ENCODE measurements at regions not wholly inside any gene's neighbourhood (a gene's known extent, or its start where the extent isn't known, plus 50 kb on each side); places are given as distances from the start of the nearest gene placed in this dataset.

- no peaks in the 10 kb centered on the region for H4K20me1 ChIP-seq (replicated peaks in 1 of 2; ENCODE audit: control insufficient read depth in 1 of 2, insufficient read depth in 2 of 2, low read length in 2 of 2)
Measured at GRCh38 chr2:16161768-16162490, 221.6 kb downstream of the MYCN start.

More at GRCh38 chr2:16161768-16162490, 221.6 kb downstream of the MYCN start:
- Histone ChIP-seq H3K79me1 (ENCODE audit: low read depth, low read length) (no peaks in the 10 kb centered on the region), H2BK20ac (ENCODE audit: low read length) (no peak overlapping the region), H3K23ac (ENCODE audit: insufficient read length) (no peak overlapping the region), H3K4me2 (ENCODE audit: insufficient read depth in 1 of 2, low read depth in 2 of 2, low read length in 2 of 2) (no peak overlapping the region), H3K4me1 (replicated peaks in 1 of 4; ENCODE audit: control insufficient read depth in 3 of 4, insufficient read depth in 4 of 4, low read length in 3 of 4) (peaks cover 0 to 11% (median 8%) of the 10 kb centered on the region in 4 experiments), H2AFZ (ENCODE audit: low read length) (no peak overlapping the region), H2AK5ac (ENCODE audit: low read depth, low read length) (no peak overlapping the region), H2BK12ac (ENCODE audit: low read depth, low read length) (no peak overlapping the region), H2BK15ac (ENCODE audit: low read length) (no peak overlapping the region), H3K18ac (ENCODE audit: extremely low read depth, low read length) (no peak overlapping the region), H4K91ac (replicated peaks; ENCODE audit: insufficient read length, low read length) (no peak overlapping the region), H3K9ac (replicated peaks in 1 of 4; ENCODE audit: extremely low read depth in 1 of 4, low read depth in 3 of 4, low read length in 3 of 4) (no peak overlapping the region), H2BK5ac (ENCODE audit: low read depth, low read length) (no peak overlapping the region), H3K9me3 (ENCODE audit: insufficient read depth in 2 of 2, low read depth in 1 of 2, low read length in 1 of 2) (no peaks in the 10 kb centered on the region), H3K36me3 (ENCODE audit: control insufficient read depth in 2 of 4, insufficient read depth in 4 of 4, low read length in 3 of 4) (no peaks in the 10 kb centered on the region), H3K79me2 (ENCODE audit: control insufficient read depth in 1 of 2, insufficient read depth in 2 of 2, low read length in 2 of 2) (no peaks in the 10 kb centered on the region), H4K8ac (ENCODE audit: extremely low read depth, insufficient read depth, low read length) (no peak overlapping the region), H4K5ac (ENCODE audit: insufficient read length, low read depth, low read length) (no peak overlapping the region), H2BK120ac (replicated peaks; ENCODE audit: low read depth, low read length) (no peak overlapping the region), H3K27me3 (replicated peaks in 1 of 4; ENCODE audit: control insufficient read depth in 3 of 4, extremely low read depth in 1 of 4, insufficient read depth in 3 of 4, low read length in 3 of 4) (no peaks in the 10 kb centered on the region), H3K56ac (replicated peaks; ENCODE audit: insufficient read length, low read depth, low read length) (no peak overlapping the region), H3K4me3 (ENCODE audit: extremely low read depth in 1 of 4, insufficient read depth in 2 of 4, low read depth in 3 of 4, low read length in 4 of 4) (no peak overlapping the region), H3K23me2 (ENCODE audit: low read depth, low read length) (no peaks in the 10 kb centered on the region), H3K4ac (replicated peaks; ENCODE audit: insufficient read length, low read depth, low read length) (no peak overlapping the region), H3K27ac (ENCODE audit: low read depth, low read length) (no peak overlapping the region), H3K14ac (ENCODE audit: insufficient read length) (no peak overlapping the region)
- 84% methylated on average over 5 of the region's 5 CpGs; no CpG with 5 or more reads in 1 of the 2 experiments for WGBS, 2 experiments (ENCODE audit: extremely low coverage in 1 of 2, insufficient coverage in 1 of 2, insufficient read length in 1 of 2, insufficient replicate concordance in 2 of 2, low coverage in 1 of 2, low lambda C conversion rate in 2 of 2, missing lambda C conversion rate in 1 of 2)
- TF ChIP-seq CHD1 (IDR thresholded peaks at IDR 0.05; ENCODE audit: low read depth, low read length) (no peak), CBX5 (IDR thresholded peaks at IDR 0.05; ENCODE audit: low read depth, low read length) (no peak), ZNF274 (IDR thresholded peaks at IDR 0.05; ENCODE audit: borderline replicate concordance, extremely low read depth, low read length) (no peak), SIX5 (IDR thresholded peaks at IDR 0.05; ENCODE audit: low read depth, low read length) (no peak), POLR2A (IDR thresholded peaks at IDR 0.05; ENCODE audit: control extremely low read depth in 1 of 2, low read depth in 2 of 2, low read length in 2 of 2) (no peak), USF2 (IDR thresholded peaks at IDR 0.05; ENCODE audit: low read length) (no peak), NANOG (IDR thresholded peaks at IDR 0.05; ENCODE audit: insufficient read depth, low read depth, low read length, poor library complexity, severe bottlenecking) (no peak), POU5F1 (IDR thresholded peaks at IDR 0.05; ENCODE audit: low read depth, low read length) (no peak), FOSL1 (IDR thresholded peaks at IDR 0.05; ENCODE audit: insufficient read depth, low read depth, low read length) (no peak), YY1 (IDR thresholded peaks at IDR 0.05; ENCODE audit: low read depth, low read length) (no peak)
- FAIRE-seq, result no peak
- peak in 1 of 2 experiments; percentile 14 for DNase-seq (ENCODE audit: low read depth in 1 of 2, low spot score in 2 of 2)
- POLR2A ChIA-PET (ENCODE audit: partially characterized antibody), result interaction anchor here (1.2 kb wide), 1 partner anchor 9 kb away, joined by 4 read pairs; no protein-coding TSS in a partner anchor
- CTCF ChIA-PET (ENCODE audit: partially characterized antibody), result interaction anchor here (0.6 to 1.3 kb wide), 5 partner anchors 9 to 1181 kb away, joined by 3 to 5 read pairs (median 3); no protein-coding TSS in a partner anchor

All from H1 (cell line).